IPS-18a (cell line): ENCODE measurements at regions not wholly inside any gene's neighbourhood (a gene's known extent, or its start where the extent isn't known, plus 50 kb on each side); places are given as distances from the start of the nearest gene placed in this dataset.

ENCODE experiments used
- H3K27ac ChIP-seq: one replicate; pipeline ENCODE4 v1.5.1; 2013; ENCODE audit warnings: low read length
- H3K27me3 ChIP-seq: one replicate; pipeline ENCODE4 v1.6.1; 2013; ENCODE audit warnings: mild to moderate bottlenecking, low read length; ENCODE audit not compliant: control insufficient read depth, insufficient read depth
- H3K36me3 ChIP-seq: one replicate; pipeline ENCODE4 v1.6.1; 2013; ENCODE audit warnings: low read depth, low read length; ENCODE audit not compliant: control insufficient read depth
- H3K4me1 ChIP-seq: one replicate; pipeline ENCODE4 v1.6.1; 2013; ENCODE audit warnings: low read depth, low read length; ENCODE audit not compliant: control insufficient read depth
- H3K4me3 ChIP-seq: one replicate; pipeline ENCODE4 v1.5.1; 2013; ENCODE audit warnings: low read length
- H3K9ac ChIP-seq: one replicate; pipeline ENCODE4 v1.6.1; 2013; ENCODE audit warnings: mild to moderate bottlenecking, low read length, moderate library complexity
- H3K9me3 ChIP-seq: one replicate; pipeline ENCODE4 v1.6.1; 2013; ENCODE audit warnings: low read depth, low read length; ENCODE audit not compliant: control insufficient read depth

- H3K27me3 ChIP-seq, result no peaks in the 10 kb centered on the region
- no peak overlapping the region for H3K9ac ChIP-seq
- no peaks in the 10 kb centered on the region for H3K9me3 ChIP-seq
- H3K36me3 ChIP-seq, result no peaks in the 10 kb centered on the region
- no peak overlapping the region for H3K27ac ChIP-seq
- no peaks in the 10 kb centered on the region for H3K4me1 ChIP-seq
- no peak overlapping the region for H3K4me3 ChIP-seq
Observed at GRCh38 chr10:128322950-128323349, 196.7 kb upstream of the MKI67 start.

- Histone ChIP-seq H3K27me3 (no peaks in the 10 kb centered on the region), H3K4me1 (no peaks in the 10 kb centered on the region)
Observed at GRCh38 chr10:128324058-128324827, 198.0 kb upstream of the MKI67 start.

GRCh38 chr10:128325788-128326187 lies 199.6 kb upstream of the MKI67 start:
- H3K9me3 ChIP-seq, result peaks cover 2% of the 10 kb centered on the region
- no peaks in the 10 kb centered on the region for H3K27me3 ChIP-seq
- H3K27ac ChIP-seq, result no peak overlapping the region
- no peaks in the 10 kb centered on the region for H3K36me3 ChIP-seq
- H3K4me1 ChIP-seq, result no peaks in the 10 kb centered on the region
- H3K9ac ChIP-seq, result no peak overlapping the region
- H3K4me3 ChIP-seq, result no peak overlapping the region

More at GRCh38 chr10:128324058-128324827, 198.0 kb upstream of the MKI67 start:
- Histone ChIP-seq H3K9ac (no peak overlapping the region), H3K36me3 (no peaks in the 10 kb centered on the region), H3K9me3 (peaks cover 2% of the 10 kb centered on the region), H3K4me3 (no peak overlapping the region), H3K27ac (no peak overlapping the region)

- peaks cover 2% of the 10 kb centered on the region for H3K9me3 ChIP-seq
- H3K27me3 ChIP-seq, result no peaks in the 10 kb centered on the region
Observed at GRCh38 chr10:128326251-128326650, 200.0 kb upstream of the MKI67 start.

GRCh38 chr10:128326851-128327250 lies 200.6 kb upstream of the MKI67 start:
- H3K27me3 ChIP-seq, result no peaks in the 10 kb centered on the region
- H3K4me3 ChIP-seq, result no peak overlapping the region
- no peaks in the 10 kb centered on the region for H3K4me1 ChIP-seq
- no peak overlapping the region for H3K9ac ChIP-seq
- H3K27ac ChIP-seq, result no peak overlapping the region
- no peaks in the 10 kb centered on the region for H3K36me3 ChIP-seq
- peaks cover 2% of the 10 kb centered on the region for H3K9me3 ChIP-seq

More at GRCh38 chr10:128326251-128326650, 200.0 kb upstream of the MKI67 start:
- Histone ChIP-seq H3K9ac (no peak overlapping the region), H3K4me1 (no peaks in the 10 kb centered on the region), H3K36me3 (no peaks in the 10 kb centered on the region), H3K27ac (no peak overlapping the region), H3K4me3 (no peak overlapping the region)

GRCh38 chr10:128336401-128336800 lies 210.2 kb upstream of the MKI67 start:
- H3K9ac ChIP-seq, result no peak overlapping the region
- no peak overlapping the region for H3K4me3 ChIP-seq
- H3K36me3 ChIP-seq, result no peaks in the 10 kb centered on the region
- H3K27me3 ChIP-seq, result no peaks in the 10 kb centered on the region
- no peaks in the 10 kb centered on the region for H3K4me1 ChIP-seq
- no peaks in the 10 kb centered on the region for H3K9me3 ChIP-seq
- no peak overlapping the region for H3K27ac ChIP-seq

- Histone ChIP-seq H3K9ac (no peak overlapping the region), H3K27me3 (no peaks in the 10 kb centered on the region), H3K27ac (no peak overlapping the region), H3K4me1 (no peaks in the 10 kb centered on the region), H3K4me3 (no peak overlapping the region), H3K36me3 (no peaks in the 10 kb centered on the region), H3K9me3 (no peaks in the 10 kb centered on the region)
Observed at GRCh38 chr10:128337860-128338378, 211.7 kb upstream of the MKI67 start.

GRCh38 chr10:128338951-128339350 lies 212.7 kb upstream of the MKI67 start:
- H3K4me1 ChIP-seq, result no peaks in the 10 kb centered on the region
- no peaks in the 10 kb centered on the region for H3K36me3 ChIP-seq
- no peaks in the 10 kb centered on the region for H3K9me3 ChIP-seq
- H3K27ac ChIP-seq, result no peak overlapping the region
- H3K9ac ChIP-seq, result no peak overlapping the region
- no peak overlapping the region for H3K4me3 ChIP-seq
- no peaks in the 10 kb centered on the region for H3K27me3 ChIP-seq

GRCh38 chr10:128339753-128340152 lies 213.5 kb upstream of the MKI67 start:
- Histone ChIP-seq H3K27ac (no peak overlapping the region), H3K9ac (no peak overlapping the region), H3K36me3 (no peaks in the 10 kb centered on the region), H3K4me3 (no peak overlapping the region), H3K4me1 (no peaks in the 10 kb centered on the region), H3K27me3 (no peaks in the 10 kb centered on the region), H3K9me3 (no peaks in the 10 kb centered on the region)

- Histone ChIP-seq H3K4me3 (no peak overlapping the region), H3K9me3 (no peaks in the 10 kb centered on the region), H3K27me3 (no peaks in the 10 kb centered on the region), H3K27ac (no peak overlapping the region), H3K9ac (no peak overlapping the region), H3K36me3 (no peaks in the 10 kb centered on the region), H3K4me1 (no peaks in the 10 kb centered on the region)
Observed at GRCh38 chr10:128345353-128345752, 219.1 kb upstream of the MKI67 start.

GRCh38 chr10:128360783-128361182 lies 234.6 kb upstream of the MKI67 start:
- Histone ChIP-seq H3K27ac (no peak overlapping the region), H3K36me3 (no peaks in the 10 kb centered on the region), H3K4me3 (no peak overlapping the region)

GRCh38 chr10:128361487-128361886 lies 235.3 kb upstream of the MKI67 start:
- H3K27me3 ChIP-seq, result no peaks in the 10 kb centered on the region

More at GRCh38 chr10:128360783-128361182, 234.6 kb upstream of the MKI67 start:
- Histone ChIP-seq H3K4me1 (no peaks in the 10 kb centered on the region), H3K9ac (no peak overlapping the region), H3K27me3 (no peaks in the 10 kb centered on the region), H3K9me3 (no peaks in the 10 kb centered on the region)

More at GRCh38 chr10:128361487-128361886, 235.3 kb upstream of the MKI67 start:
- Histone ChIP-seq H3K9me3 (no peaks in the 10 kb centered on the region), H3K4me3 (no peak overlapping the region), H3K27ac (no peak overlapping the region), H3K36me3 (no peaks in the 10 kb centered on the region), H3K9ac (no peak overlapping the region), H3K4me1 (no peaks in the 10 kb centered on the region)
